Hematopoietic multipotent progenitor cell (in vitro differentiated cells): ENCODE measurements at regions not wholly inside any gene's neighbourhood (a gene's known extent, or its start where the extent isn't known, plus 50 kb on each side); places are given as distances from the start of the nearest gene placed in this dataset.

Experiments used
- DNase-seq, 3 donors: peaks; one replicate each; pipeline ENCODE4 v3.0.0-alpha.2; 2011 to 2015; ENCODE audit warnings: low read depth in 2 of 3, low spot score in 2 of 3

GRCh38 chr14:56933446-56933845 is 123.2 kb upstream of the OTX2 start:
- DNase-seq = no peak

- no peak for DNase-seq
Observed at GRCh38 chr14:56918849-56919574, 108.7 kb upstream of the OTX2 start.

GRCh38 chr14:56905282-56905681 is 95.0 kb upstream of the OTX2 start:
- DNase-seq = no peak

- no peak for DNase-seq
Observed at GRCh38 chr14:56903304-56903969, 93.2 kb upstream of the OTX2 start.

DNA sequence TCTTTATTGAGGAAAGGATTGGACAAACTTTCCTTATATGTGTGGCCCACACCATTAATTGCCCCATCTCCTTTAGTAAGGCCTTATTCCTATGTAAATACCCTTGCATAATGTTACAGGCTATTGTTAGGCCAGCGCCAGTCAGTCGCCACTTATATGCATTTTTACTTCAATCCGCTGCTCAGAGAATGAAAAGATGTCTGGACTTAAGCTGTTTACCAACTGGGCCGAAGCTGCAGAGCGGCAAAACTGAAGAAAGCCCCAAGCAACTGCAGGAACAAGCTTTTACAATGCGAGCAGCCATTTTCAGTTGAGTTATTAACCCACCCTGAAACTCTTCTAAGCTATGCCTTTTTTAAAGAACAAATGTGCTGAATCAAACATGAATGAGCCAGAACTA is 92.1 kb upstream of the OTX2 start:
- DNase-seq = no peak

GRCh38 chr14:56900726-56901125 is 90.4 kb upstream of the OTX2 start:
- DNase-seq = no peak

DNA sequence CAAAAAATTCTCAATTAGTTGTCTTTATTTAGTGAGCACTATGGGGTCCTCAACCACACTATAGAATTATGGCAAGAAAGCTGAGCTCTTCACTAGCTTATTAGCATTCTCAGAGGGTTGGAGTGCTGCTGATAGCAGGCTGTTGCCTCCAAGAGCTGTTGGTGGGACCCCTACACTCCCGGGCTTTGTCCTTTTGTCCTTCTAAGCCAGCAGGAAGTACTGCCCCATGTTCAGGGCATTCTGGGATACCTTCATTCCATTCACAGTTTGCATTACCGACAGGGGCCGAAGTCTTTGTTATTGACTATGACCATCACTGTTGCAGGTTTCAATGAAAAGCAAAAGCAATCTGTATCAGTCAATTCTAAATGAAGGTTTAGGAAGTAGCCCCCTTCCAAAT is 89.5 kb upstream of the OTX2 start:
- DNase-seq = no peak

DNA sequence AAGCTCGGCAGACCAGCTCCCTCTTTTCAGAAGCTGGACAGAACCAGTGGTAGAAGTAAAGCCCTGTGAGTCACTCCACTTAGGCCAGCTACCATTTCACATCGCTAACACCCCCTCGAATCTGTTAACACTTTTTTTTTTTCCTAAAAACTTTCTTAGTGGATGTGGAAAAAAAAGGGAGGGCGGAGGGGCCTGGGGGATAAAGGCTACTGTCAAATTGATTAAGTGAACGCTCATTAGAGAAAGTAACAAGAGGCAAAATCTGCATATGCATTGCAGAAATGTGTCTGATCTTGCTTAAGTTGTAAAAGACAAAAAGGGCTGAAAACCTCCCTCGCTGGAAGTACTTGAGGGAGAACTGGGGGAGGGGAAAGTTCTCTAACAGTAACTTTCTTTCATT is 86.6 kb upstream of the OTX2 start:
- DNase-seq = no peak

DNA sequence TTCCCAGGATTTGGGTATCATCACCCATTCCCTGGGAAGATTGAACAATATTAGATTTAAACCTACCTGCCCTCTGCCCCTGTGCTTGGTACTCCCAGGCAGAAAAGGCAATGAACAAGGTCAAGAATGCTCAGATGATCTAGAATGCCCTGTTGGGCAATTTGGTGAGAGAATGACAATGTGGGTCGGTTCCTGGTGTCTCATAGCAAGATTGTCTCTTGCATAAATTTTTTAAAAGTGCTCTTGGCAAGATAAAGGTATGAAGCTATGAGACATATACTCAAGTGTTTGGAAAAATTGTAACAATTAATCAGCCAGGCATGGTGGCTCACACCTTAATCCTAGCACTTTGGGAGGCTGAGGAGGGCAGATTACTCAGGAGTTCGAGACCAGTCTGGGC is 86.0 kb upstream of the OTX2 start:
- no peak for DNase-seq

- no peak for DNase-seq
Observed at GRCh38 chr14:56895154-56895553, 84.9 kb upstream of the OTX2 start.

DNA sequence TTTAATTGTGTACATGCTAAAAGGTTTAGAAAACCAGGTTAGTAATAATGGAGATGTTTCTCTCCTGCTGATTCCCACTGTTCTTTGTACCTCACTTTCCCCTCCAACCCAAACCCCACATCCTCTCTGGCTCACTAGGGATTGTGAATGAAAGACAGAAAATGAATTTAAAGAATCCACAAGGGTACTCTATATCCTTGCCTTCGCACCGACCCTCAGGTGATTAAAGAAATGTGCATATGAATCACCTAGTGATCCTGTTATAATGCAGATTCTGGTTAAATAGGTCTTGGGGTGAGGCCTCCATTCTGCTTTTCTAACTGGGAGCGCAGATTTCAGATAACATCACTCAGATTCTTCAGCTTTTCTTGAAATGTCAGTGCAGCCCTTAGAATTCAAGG is 84.3 kb upstream of the OTX2 start:
- no peak for DNase-seq

- no peak for DNase-seq
Observed at GRCh38 chr14:56892959-56893358, 82.7 kb upstream of the OTX2 start.

GRCh38 chr14:56891226-56891625 is 80.9 kb upstream of the OTX2 start:
- no peak for DNase-seq

DNA sequence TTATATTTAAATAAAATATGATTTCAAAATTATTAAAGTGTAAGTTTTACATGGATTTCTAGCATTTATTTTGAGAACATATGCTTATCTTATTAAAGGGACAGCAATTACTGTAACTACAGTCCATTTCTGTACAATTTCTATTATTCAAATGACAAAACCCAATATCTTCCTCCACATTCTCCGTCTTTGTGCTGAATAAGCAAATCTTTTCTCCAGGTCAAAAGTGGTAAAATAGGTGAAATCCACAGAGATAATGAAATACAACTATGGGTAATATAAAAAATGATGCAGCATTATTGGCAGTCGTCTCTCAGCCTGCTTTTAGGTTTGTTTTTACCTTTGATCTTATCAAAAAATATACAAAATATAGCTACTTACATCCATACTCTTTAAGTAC is 79.4 kb upstream of the OTX2 start:
- DNase-seq = no peak

DNA sequence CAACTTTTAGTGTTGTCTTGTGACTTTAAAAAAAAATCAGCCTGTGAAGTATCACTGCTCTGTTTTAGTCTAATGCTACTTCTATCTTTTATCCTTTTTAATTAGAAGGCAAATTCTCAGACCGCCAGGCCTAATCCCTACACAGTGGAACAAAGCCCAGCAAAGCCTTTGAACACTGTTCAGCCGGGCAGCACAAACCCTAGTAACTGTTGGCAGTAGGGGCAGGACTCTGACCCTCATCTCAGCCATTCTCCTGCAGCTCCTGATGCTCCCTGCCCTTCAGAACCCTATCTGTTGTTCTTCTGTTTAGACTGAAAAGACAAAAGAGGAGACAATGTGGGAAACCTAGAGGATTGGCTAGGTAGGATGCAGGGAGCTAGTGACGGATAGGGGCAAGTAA is 78.0 kb upstream of the OTX2 start:
- no peak for DNase-seq

GRCh38 chr14:56887216-56887615 is 76.9 kb upstream of the OTX2 start:
- DNase-seq = no peak

- DNase-seq = no peak
Observed at GRCh38 chr14:56886471-56887062, 76.3 kb upstream of the OTX2 start.

GRCh38 chr14:56885825-56886224 is 75.5 kb upstream of the OTX2 start:
- no peak for DNase-seq

DNA sequence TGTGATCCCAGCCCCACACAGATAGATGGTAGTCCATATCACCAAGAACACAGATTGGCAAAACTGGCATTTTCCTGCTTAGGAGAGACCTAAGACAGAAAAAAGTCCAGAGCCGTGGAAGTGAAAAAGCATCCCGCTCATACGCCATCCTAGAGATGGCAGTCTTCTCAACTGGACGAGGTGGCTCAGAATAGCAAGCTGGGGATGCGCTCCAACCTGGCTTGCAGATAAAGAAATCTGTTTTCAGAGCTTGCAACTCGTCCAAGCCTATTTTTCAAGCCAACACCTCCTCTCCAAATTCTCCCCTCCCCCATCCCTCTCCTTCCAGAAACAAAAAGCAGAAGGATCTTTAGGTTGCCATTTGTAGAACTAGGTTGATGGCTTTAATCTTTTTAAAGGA is 74.3 kb upstream of the OTX2 start:
- DNase-seq = no peak

DNA sequence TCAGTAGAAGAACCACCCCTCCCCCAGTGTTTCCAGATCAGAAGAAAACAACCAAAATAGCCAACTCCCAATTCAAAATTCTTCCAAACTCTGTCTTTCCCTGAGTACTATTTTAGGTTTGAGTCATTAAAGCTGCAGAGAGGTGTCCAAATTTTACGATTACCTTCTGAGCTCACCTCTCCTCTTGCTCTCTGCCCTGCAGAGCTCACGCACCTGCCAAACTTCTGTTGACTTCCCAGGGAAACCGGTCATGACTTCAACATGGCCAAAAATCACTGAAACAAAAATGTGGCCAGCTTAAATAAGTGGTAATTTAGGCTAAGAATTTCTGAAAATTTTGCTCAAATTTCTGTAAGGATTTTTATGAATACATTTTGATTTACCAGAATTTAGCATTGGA is 70.9 kb upstream of the OTX2 start:
- DNase-seq = no peak

GRCh38 chr14:56878766-56879165 is 68.5 kb upstream of the OTX2 start:
- DNase-seq = no peak

- DNase-seq = no peak
Observed at GRCh38 chr14:56875104-56875675, 64.9 kb upstream of the OTX2 start.
